Coronary artery (tissue), 2 donors: ENCODE measurements at regions not wholly inside any gene's neighbourhood (a gene's known extent, or its start where the extent isn't known, plus 50 kb on each side); places are given as distances from the start of the nearest gene placed in this dataset.

Experiments
- DNase-seq: peaks from one replicate; pipeline ENCODE4 v3.0.0-alpha.2; 2017; ENCODE audit warnings: low spot score
- H3K27ac ChIP-seq, 2 donors: fragments of 200-600 bp; sonication (generic); one replicate each; pipeline ENCODE4 v1.5.1; 2016 to 2019
- H3K4me3 ChIP-seq: fragments of 200-600 bp; sonication (generic); 2 replicates; pipeline ENCODE4 v1.5.1; 2016; ENCODE audit warnings: mild to moderate bottlenecking, moderate library complexity
- TF ChIP-seq, protein P1 (sequence below): fragments of 200-600 bp; sonication (generic); IDR thresholded peaks from one replicate; pipeline ENCODE4 v1.5.1; 2019; ENCODE audit warnings: antibody characterized with exemption

DNA sequence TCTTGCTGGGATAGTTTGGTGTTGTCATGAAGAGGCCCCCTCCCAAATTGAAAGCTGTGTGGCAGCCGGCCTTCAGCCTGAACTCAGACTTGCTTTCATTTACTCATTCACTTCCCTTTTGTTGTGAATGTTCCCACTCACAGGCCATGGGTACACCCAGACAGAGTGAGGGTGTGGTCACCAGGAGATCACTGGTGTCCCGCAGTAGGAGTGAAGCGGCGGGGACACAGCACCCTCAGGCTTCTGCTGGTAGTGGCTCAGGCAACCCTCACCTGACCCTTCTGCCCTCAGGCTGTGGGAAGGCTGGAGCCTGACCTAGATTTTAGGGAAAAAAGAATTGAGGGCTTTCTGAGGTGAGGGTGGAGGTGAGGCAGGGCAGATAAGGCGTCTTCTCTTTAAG, 244.4 kb downstream of the SOX2 start:
- Histone ChIP-seq H3K4me3 (no peak overlapping the region), H3K27ac (no peak overlapping the region)
- DNase-seq = no peak
- TF ChIP-seq, protein P1, sequence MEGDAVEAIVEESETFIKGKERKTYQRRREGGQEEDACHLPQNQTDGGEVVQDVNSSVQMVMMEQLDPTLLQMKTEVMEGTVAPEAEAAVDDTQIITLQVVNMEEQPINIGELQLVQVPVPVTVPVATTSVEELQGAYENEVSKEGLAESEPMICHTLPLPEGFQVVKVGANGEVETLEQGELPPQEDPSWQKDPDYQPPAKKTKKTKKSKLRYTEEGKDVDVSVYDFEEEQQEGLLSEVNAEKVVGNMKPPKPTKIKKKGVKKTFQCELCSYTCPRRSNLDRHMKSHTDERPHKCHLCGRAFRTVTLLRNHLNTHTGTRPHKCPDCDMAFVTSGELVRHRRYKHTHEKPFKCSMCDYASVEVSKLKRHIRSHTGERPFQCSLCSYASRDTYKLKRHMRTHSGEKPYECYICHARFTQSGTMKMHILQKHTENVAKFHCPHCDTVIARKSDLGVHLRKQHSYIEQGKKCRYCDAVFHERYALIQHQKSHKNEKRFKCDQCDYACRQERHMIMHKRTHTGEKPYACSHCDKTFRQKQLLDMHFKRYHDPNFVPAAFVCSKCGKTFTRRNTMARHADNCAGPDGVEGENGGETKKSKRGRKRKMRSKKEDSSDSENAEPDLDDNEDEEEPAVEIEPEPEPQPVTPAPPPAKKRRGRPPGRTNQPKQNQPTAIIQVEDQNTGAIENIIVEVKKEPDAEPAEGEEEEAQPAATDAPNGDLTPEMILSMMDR = no peak

- TF ChIP-seq, protein P1 = no peak
- no peak overlapping the region for H3K4me3 ChIP-seq
- no peak for DNase-seq
- H3K27ac ChIP-seq = no peak overlapping the region
These were observed 254.7 kb downstream of the SOX2 start for GRCh38 chr3:181966393-181966792.

DNA sequence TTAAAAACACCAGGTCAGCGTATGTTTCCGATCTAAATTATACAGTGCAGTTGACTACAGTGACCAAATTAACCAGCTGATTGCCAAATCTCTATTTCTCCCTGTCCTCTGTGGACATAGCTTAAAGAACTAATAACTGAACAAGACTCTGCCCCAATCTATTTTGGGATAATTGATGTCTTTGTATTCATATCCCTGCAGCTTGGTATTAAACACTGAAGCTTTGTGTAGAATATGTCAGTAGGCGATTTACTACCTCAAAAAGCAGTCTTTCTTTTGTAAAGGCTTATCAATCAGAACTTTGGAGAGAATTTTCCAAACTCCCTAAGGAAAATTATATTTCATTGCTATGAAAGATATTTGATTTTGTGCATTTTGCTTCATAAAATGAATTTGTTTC, 258.2 kb downstream of the SOX2 start:
- DNase-seq = no peak
- no peak overlapping the region for H3K4me3 ChIP-seq
- H3K27ac ChIP-seq = no peak overlapping the region
- TF ChIP-seq, protein P1 = no peak

DNA sequence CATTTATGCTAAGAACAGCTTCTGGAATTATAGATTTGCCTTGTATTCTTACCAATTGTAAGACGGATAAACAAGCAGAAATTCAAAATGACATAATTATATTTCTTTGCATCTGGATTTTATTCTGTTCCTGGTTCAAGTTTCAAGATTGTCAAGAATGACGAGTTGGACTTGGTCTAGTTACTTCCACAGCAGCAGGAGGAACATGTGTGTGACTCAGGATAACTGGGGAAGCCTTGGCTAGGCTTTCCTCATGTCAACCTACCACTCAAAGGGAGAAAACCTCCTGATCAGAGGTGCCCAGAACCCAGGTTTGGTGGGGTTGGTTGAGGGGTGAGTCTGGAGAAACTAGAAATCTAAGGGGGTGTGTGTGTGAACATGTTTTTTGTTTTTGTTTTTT, 259.7 kb downstream of the SOX2 start:
- TF ChIP-seq, protein P1 = no peak
- Histone ChIP-seq H3K27ac (no peak overlapping the region), H3K4me3 (no peak overlapping the region)
- DNase-seq = no peak

GRCh38 chr3:181974198-181974597, 262.5 kb downstream of the SOX2 start:
- H3K4me3 ChIP-seq = no peak overlapping the region

DNA sequence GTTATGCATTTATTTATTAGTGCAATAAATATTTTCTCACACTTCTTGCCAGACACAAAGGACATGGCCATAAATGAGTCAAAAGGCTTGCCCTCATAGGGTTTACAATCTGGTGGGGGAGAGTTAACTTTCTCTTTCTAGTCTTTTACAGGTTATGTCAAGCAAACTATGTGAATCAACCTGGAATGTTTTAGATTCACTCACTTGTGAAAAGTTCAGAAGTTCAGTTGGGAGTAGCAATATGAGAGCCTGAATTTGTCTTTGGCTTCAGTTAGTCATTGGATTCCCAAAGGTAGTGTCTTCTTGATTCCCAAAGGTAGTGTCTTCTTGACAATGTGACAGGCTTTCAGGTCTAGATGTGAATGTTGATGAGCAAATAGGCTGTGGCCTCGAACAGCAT, 264.8 kb downstream of the SOX2 start:
- DNase-seq = no peak

More at GRCh38 chr3:181974198-181974597, 262.5 kb downstream of the SOX2 start:
- no peak overlapping the region for H3K27ac ChIP-seq
- no peak for DNase-seq
- TF ChIP-seq, protein P1 = no peak

GRCh38 chr3:181985386-181985785, 273.7 kb downstream of the SOX2 start:
- Histone ChIP-seq H3K27ac (no peak overlapping the region), H3K4me3 (no peak overlapping the region)
- TF ChIP-seq, protein P1 = no peak
- no peak for DNase-seq

More for the DNA sequence above, 264.8 kb downstream of the SOX2 start:
- H3K27ac ChIP-seq = no peak overlapping the region
- no peak overlapping the region for H3K4me3 ChIP-seq
- TF ChIP-seq, protein P1 = no peak
